Keratinocyte (primary cell): ENCODE measurements at regions not wholly inside any gene's neighbourhood (a gene's known extent, or its start where the extent isn't known, plus 50 kb on each side); places are given as distances from the start of the nearest gene placed in this dataset.

Source experiments
- DNase-seq: peaks from one replicate; pipeline ENCODE4 v3.0.0-alpha.2; 2011; ENCODE audit warnings: low read depth, missing footprints, low spot score
- FAIRE-seq: peaks from 2 replicates; lab custom pipeline; 2011; peaks lifted over from hg19 to GRCh38; lab: Jason Lieb, UNC
- H2AFZ ChIP-seq: 2 replicates; pipeline ENCODE4 v1.6.0; 2012; ENCODE audit warnings: low read length, control low read depth, inconsistent platforms; ENCODE audit not compliant: control insufficient read depth
- H3K27ac ChIP-seq: 2 replicates; pipeline ENCODE4 v1.5.1; 2011; ENCODE audit warnings: low read length; ENCODE audit not compliant: control insufficient read depth, insufficient read depth
- H3K27me3 ChIP-seq: 3 replicates; pipeline ENCODE4 v1.6.0; 2011; ENCODE audit warnings: low read length; ENCODE audit not compliant: control insufficient read depth, insufficient read depth; ENCODE audit errors: extremely low read depth
- H3K36me3 ChIP-seq, 2 experiments: 2 replicates in 1 of 2; 3 replicates in 1 of 2; pipeline ENCODE4 v1.5.1; 2011; ENCODE audit warnings: low read length in 2 of 2, mild to moderate bottlenecking in 1 of 2; ENCODE audit not compliant: control insufficient read depth in 2 of 2, insufficient read depth in 2 of 2; ENCODE audit errors: extremely low read depth in 1 of 2
- H3K4me1 ChIP-seq: 3 replicates; pipeline ENCODE4 v1.5.1; 2011; ENCODE audit warnings: low read length; ENCODE audit not compliant: control insufficient read depth, insufficient read depth; ENCODE audit errors: extremely low read depth
- H3K4me2 ChIP-seq: 3 replicates; pipeline ENCODE4 v1.6.0; 2011; ENCODE audit warnings: low read depth, low read length; ENCODE audit not compliant: control insufficient read depth, insufficient read depth; ENCODE audit errors: extremely low read depth
- H3K4me3 ChIP-seq, 3 experiments: fragments of 200-600 bp in 1 of 3; sonication (generic) in 1 of 3; 2 replicates in 2 of 3; 3 replicates in 1 of 3; pipeline ENCODE4 v1.5.1; 2011 to 2016; ENCODE audit warnings: low read length in 3 of 3, mild to moderate bottlenecking in 3 of 3, control low read depth in 2 of 3, inconsistent platforms in 1 of 3, low read depth in 1 of 3, mixed read lengths in 1 of 3, mixed run types in 1 of 3, moderate library complexity in 1 of 3; ENCODE audit not compliant: control insufficient read depth in 2 of 3, insufficient read depth in 2 of 3; ENCODE audit errors: extremely low read depth in 1 of 3
- H3K79me2 ChIP-seq: 2 replicates; pipeline ENCODE4 v1.6.0; 2012; ENCODE audit warnings: low read length; ENCODE audit not compliant: control insufficient read depth, insufficient read depth
- H3K9ac ChIP-seq: 3 replicates; pipeline ENCODE4 v1.6.0; 2011; ENCODE audit warnings: low read length; ENCODE audit not compliant: control insufficient read depth, insufficient read depth; ENCODE audit errors: extremely low read depth
- H3K9me1 ChIP-seq: 3 replicates; pipeline ENCODE4 v1.6.0; 2011; ENCODE audit warnings: low read length; ENCODE audit not compliant: control insufficient read depth, insufficient read depth; ENCODE audit errors: extremely low read depth
- H3K9me3 ChIP-seq: 2 replicates; pipeline ENCODE4 v1.5.1; 2012; ENCODE audit warnings: low read depth, low read length; ENCODE audit not compliant: control insufficient read depth
- H4K20me1 ChIP-seq: 3 replicates; pipeline ENCODE4 v1.6.0; 2011; ENCODE audit warnings: low read length; ENCODE audit not compliant: control insufficient read depth, insufficient read depth; ENCODE audit errors: extremely low read depth
- EZH2 ChIP-seq: IDR thresholded peaks from one replicate; pipeline ENCODE4 v1.6.1; 2012; ENCODE audit warnings: inconsistent platforms, mild to moderate bottlenecking, low read length, moderate library complexity
- dilution Hi-C: fragments of 300-500 bp; cut with MboI; formaldehyde crosslinking; loops from one replicate; pipeline ENCODE4 v1.7.0; 2020; ENCODE audit warnings: low sequenced_read_pairs; ENCODE audit not compliant: extremely low pct_ligation_motif_present
- TF ChIP-seq, protein P1 (sequence below), 3 experiments: IDR thresholded peaks in 1 of 3; conservative IDR thresholded peaks in 1 of 3; optimal IDR thresholded peaks in 1 of 3; 2 replicates in 2 of 3; 3 replicates in 1 of 3; pipeline versions ENCODE3 to v1.5.1; 2011; ENCODE audit warnings: low read length in 3 of 3, mild to moderate bottlenecking in 3 of 3, moderate library complexity in 2 of 3, control low read depth in 1 of 3, inconsistent platforms in 1 of 3; ENCODE audit not compliant: insufficient read depth in 2 of 3; ENCODE audit errors: extremely low read depth in 1 of 3

DNA sequence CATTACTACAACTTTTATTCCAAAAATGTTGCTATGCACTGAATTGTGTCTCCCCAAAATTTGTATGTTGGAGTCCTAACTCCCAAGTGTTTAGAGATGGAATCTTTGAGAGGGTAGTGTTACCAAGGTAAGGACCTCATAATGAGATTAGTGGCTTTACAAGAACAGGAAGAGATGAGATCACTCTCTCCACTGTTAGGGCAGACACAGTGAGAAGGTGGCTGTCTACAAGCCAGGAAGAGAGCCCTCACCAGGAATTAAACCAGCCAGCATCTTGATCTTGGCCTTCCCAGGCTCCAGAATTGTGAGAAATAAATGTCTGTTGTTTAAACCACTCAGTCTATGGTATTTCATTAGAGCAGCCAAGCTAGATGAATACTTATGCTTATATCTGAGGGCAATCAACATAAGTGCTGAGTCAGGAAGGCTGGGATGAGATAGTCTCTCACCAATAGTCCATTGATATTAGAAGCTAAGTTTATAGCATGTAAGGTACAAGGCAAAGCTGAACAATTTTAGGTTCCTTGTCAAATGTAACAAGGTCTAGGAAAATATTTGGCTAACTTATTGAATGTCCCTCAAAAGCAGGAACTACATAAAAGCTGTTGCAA, 317.6 kb upstream of the REG3G start:
- H3K27ac ChIP-seq: no peak overlapping the region
- H3K36me3 ChIP-seq: no peaks in the 10 kb centered on the region
- H3K27me3 ChIP-seq: no peaks in the 10 kb centered on the region
- no peak overlapping the region for H3K4me3 ChIP-seq
- H3K4me1 ChIP-seq: no peaks in the 10 kb centered on the region
- no peaks in the 10 kb centered on the region for H3K79me2 ChIP-seq
- FAIRE-seq: no peak
- TF ChIP-seq, protein P1, sequence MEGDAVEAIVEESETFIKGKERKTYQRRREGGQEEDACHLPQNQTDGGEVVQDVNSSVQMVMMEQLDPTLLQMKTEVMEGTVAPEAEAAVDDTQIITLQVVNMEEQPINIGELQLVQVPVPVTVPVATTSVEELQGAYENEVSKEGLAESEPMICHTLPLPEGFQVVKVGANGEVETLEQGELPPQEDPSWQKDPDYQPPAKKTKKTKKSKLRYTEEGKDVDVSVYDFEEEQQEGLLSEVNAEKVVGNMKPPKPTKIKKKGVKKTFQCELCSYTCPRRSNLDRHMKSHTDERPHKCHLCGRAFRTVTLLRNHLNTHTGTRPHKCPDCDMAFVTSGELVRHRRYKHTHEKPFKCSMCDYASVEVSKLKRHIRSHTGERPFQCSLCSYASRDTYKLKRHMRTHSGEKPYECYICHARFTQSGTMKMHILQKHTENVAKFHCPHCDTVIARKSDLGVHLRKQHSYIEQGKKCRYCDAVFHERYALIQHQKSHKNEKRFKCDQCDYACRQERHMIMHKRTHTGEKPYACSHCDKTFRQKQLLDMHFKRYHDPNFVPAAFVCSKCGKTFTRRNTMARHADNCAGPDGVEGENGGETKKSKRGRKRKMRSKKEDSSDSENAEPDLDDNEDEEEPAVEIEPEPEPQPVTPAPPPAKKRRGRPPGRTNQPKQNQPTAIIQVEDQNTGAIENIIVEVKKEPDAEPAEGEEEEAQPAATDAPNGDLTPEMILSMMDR (optimal IDR thresholded peaks at IDR 0.05 in 1 of 3, IDR thresholded peaks at IDR 0.05 in 1 of 3, conservative IDR thresholded peaks at IDR 0.05 in 1 of 3; ENCODE audit: extremely low read depth in 1 of 3, insufficient read depth in 2 of 3, low read length in 3 of 3): no peak
- no peak for TF ChIP-seq EZH2
- H3K9me3 ChIP-seq: no peaks in the 10 kb centered on the region
- no peak overlapping the region for H2AFZ ChIP-seq
- dilution Hi-C loops: no loop called here
- no peaks in the 10 kb centered on the region for H3K9me1 ChIP-seq
- H4K20me1 ChIP-seq: no peaks in the 10 kb centered on the region
- no peak for DNase-seq
- no peak overlapping the region for H3K4me2 ChIP-seq
- no peak overlapping the region for H3K9ac ChIP-seq

DNA sequence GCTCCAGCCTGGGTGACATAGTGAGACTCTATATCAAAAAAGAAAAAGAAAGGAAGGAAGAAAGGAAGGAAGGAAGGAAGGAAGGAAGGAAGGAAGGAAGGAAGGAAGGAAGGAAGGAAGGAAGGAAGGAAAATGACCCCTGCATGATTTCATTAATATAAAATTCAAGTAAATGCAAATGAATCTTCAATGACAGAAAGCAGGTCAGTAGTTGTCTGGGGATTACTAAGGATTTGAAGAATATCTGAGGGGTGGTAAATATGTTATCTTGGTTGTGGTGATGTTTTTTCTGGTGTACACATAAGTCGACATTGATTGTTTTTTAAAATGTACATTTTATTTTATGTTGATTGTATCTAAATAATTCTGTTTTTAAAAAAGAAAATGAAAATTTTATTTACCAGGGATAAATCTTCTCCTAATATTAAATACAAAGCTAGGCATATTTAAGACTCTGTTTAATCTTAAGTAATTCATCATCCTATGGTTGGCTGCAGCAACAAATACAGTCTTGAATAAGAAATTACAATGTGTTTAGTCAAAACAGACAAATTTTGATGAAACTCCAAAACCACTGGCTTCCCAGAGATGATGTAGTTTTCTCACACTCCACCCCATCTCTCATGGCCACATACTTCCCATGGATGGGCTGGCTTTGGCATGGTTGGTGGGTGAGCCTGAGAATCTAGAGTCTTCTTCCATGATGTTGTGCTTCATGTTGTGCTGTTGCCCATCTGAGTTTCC, 314.7 kb upstream of the REG3G start:
- Histone ChIP-seq H3K9me3 (no peaks in the 10 kb centered on the region), H3K9ac (no peak overlapping the region), H3K36me3 (no peaks in the 10 kb centered on the region), H4K20me1 (no peaks in the 10 kb centered on the region), H3K9me1 (no peaks in the 10 kb centered on the region), H3K4me1 (no peaks in the 10 kb centered on the region), H3K4me3 (no peak overlapping the region), H2AFZ (no peak overlapping the region), H3K79me2 (no peaks in the 10 kb centered on the region), H3K27ac (no peak overlapping the region), H3K27me3 (no peaks in the 10 kb centered on the region), H3K4me2 (no peak overlapping the region)
- dilution Hi-C loops: no loop called here
- FAIRE-seq: no peak
- TF ChIP-seq, protein P1 (optimal IDR thresholded peaks at IDR 0.05 in 1 of 3, IDR thresholded peaks at IDR 0.05 in 1 of 3, conservative IDR thresholded peaks at IDR 0.05 in 1 of 3; ENCODE audit: extremely low read depth in 1 of 3, insufficient read depth in 2 of 3, low read length in 3 of 3): no peak
- TF ChIP-seq EZH2: no peak
- DNase-seq: no peak
